ENCODE measurements at regions not wholly inside any gene's neighbourhood (a gene's known extent, or its start where the extent isn't known, plus 50 kb on each side); places are given as distances from the start of the nearest gene placed in this dataset.

- TF ChIP-seq POLR2A (IDR thresholded peaks at IDR 0.05; ENCODE audit: low read length), result no peak
- TF ChIP-seq GATA1 (IDR thresholded peaks at IDR 0.05; ENCODE audit: low read depth, low read length), result no peak
These were observed 63.3 kb upstream of the TBX3 start for GRCh38 chr12:114747012-114747858.

Measured in erythroblast (primary cell).